H1 (cell line): ENCODE measurements at regions not wholly inside any gene's neighbourhood (a gene's known extent, or its start where the extent isn't known, plus 50 kb on each side); places are given as distances from the start of the nearest gene placed in this dataset.

Source experiments
- CTCF ChIA-PET: fragments of 300-600 bp; sonication (Branson Sonifier 250); formaldehyde crosslinking; loops from one replicate; lab custom pipeline; 2021; ENCODE audit not compliant: partially characterized antibody; lab: Charles Lee
- POLR2A ChIA-PET: fragments of 300-600 bp; sonication (Branson Sonifier 250); formaldehyde crosslinking; loops from one replicate; lab custom pipeline; 2021; ENCODE audit warnings: inconsistent platforms; ENCODE audit not compliant: partially characterized antibody; lab: Charles Lee
- DNase-seq, 2 experiments: peaks; one replicate each; pipeline versions ENCODE4 v3.0.0 to v3.0.0-alpha.2; 2010 to 2022; ENCODE audit warnings: low spot score in 2 of 2, low read depth in 1 of 2, mixed read lengths in 1 of 2
- FAIRE-seq: peaks from 2 replicates; lab custom pipeline; 2011; peaks lifted over from hg19 to GRCh38; lab: Jason Lieb, UNC
- H2AFZ ChIP-seq: 2 replicates; pipeline ENCODE4 v1.8.1; 2012; ENCODE audit warnings: low read length, inconsistent platforms
- H2AK5ac ChIP-seq: 2 replicates; pipeline ENCODE4 v1.6.1; 2013; ENCODE audit warnings: low read depth, low read length
- H2BK120ac ChIP-seq: replicated peaks from 2 replicates; pipeline ENCODE3; 2013; ENCODE audit warnings: low read depth, low read length, inconsistent platforms
- H2BK12ac ChIP-seq: 2 replicates; pipeline ENCODE4 v1.6.1; 2013; ENCODE audit warnings: low read depth, low read length
- H2BK15ac ChIP-seq: 2 replicates; pipeline ENCODE4 v1.6.1; 2013; ENCODE audit warnings: low read length
- H2BK20ac ChIP-seq: 2 replicates; pipeline ENCODE4 v1.6.1; 2013; ENCODE audit warnings: low read length
- H2BK5ac ChIP-seq: 2 replicates; pipeline ENCODE4 v1.6.1; 2013; ENCODE audit warnings: low read depth, low read length
- H3K14ac ChIP-seq: 2 replicates; pipeline ENCODE4 v1.6.1; 2013; ENCODE audit warnings: inconsistent platforms; ENCODE audit not compliant: insufficient read length
- H3K18ac ChIP-seq: 2 replicates; pipeline ENCODE4 v1.6.1; 2013; ENCODE audit warnings: low read length; ENCODE audit errors: extremely low read depth
- H3K23ac ChIP-seq: 2 replicates; pipeline ENCODE4 v1.6.1; 2013; ENCODE audit warnings: inconsistent platforms; ENCODE audit not compliant: insufficient read length
- H3K23me2 ChIP-seq: 2 replicates; pipeline ENCODE4 v1.6.1; 2013; ENCODE audit warnings: low read depth, low read length
- H3K27ac ChIP-seq: 2 replicates; pipeline ENCODE4 v1.6.1; 2011; ENCODE audit warnings: low read depth, low read length, inconsistent platforms
- H3K27me3 ChIP-seq, 4 experiments: replicated peaks in 1 of 4; 1 replicate in 1 of 4; 2 replicates in 3 of 4; pipeline versions ENCODE4 v1.6.1 to v1.8.1; 2011 to 2013; ENCODE audit warnings: low read length in 3 of 4, mild to moderate bottlenecking in 3 of 4, inconsistent platforms in 2 of 4, mixed read lengths in 2 of 4, moderate library complexity in 1 of 4; ENCODE audit not compliant: control insufficient read depth in 3 of 4, insufficient read depth in 3 of 4; ENCODE audit errors: extremely low read depth in 1 of 4
- H3K36me3 ChIP-seq, 4 experiments: 2 replicates each; pipeline versions ENCODE4 v1.6.1 to v1.8.1; 2011 to 2013; ENCODE audit warnings: mild to moderate bottlenecking in 4 of 4, low read length in 3 of 4, moderate library complexity in 2 of 4, control low read depth in 1 of 4, inconsistent platforms in 1 of 4; ENCODE audit not compliant: insufficient read depth in 4 of 4, control insufficient read depth in 2 of 4
- H3K4ac ChIP-seq: replicated peaks from 2 replicates; pipeline ENCODE3; 2013; ENCODE audit warnings: low read length, low read depth, mixed read lengths, inconsistent platforms; ENCODE audit not compliant: insufficient read length
- H3K4me1 ChIP-seq, 4 experiments: replicated peaks in 1 of 4; 1 replicate in 1 of 4; 2 replicates in 3 of 4; pipeline versions ENCODE4 v1.6.1 to v1.8.1; 2011 to 2013; ENCODE audit warnings: low read length in 3 of 4, inconsistent platforms in 2 of 4, mixed read lengths in 1 of 4; ENCODE audit not compliant: insufficient read depth in 4 of 4, control insufficient read depth in 3 of 4
- H3K4me2 ChIP-seq, 2 experiments: 2 replicates each; pipeline versions ENCODE4 v1.6.1 to v1.8.1; 2011 to 2013; ENCODE audit warnings: low read depth in 2 of 2, low read length in 2 of 2, control low read depth in 1 of 2, inconsistent platforms in 1 of 2, mild to moderate bottlenecking in 1 of 2; ENCODE audit not compliant: insufficient read depth in 1 of 2
- H3K4me3 ChIP-seq, 4 experiments: fragments of 200-600, 300-600 bp in 1 of 4; sonication (generic), shearing (Covaris generic), sonication (Bioruptor Twin) in 1 of 4; 2 replicates each; pipeline versions ENCODE4 v1.5.1 to v1.8.1; 2011 to 2016; ENCODE audit warnings: low read length in 4 of 4, low read depth in 3 of 4, control low read depth in 2 of 4, inconsistent platforms in 2 of 4, mild to moderate bottlenecking in 2 of 4, mixed read lengths in 1 of 4, moderate library complexity in 1 of 4; ENCODE audit not compliant: insufficient read depth in 2 of 4; ENCODE audit errors: extremely low read depth in 1 of 4
- H3K56ac ChIP-seq: replicated peaks from 2 replicates; pipeline ENCODE3; 2013; ENCODE audit warnings: low read depth, mild to moderate bottlenecking, mixed read lengths, low read length, inconsistent platforms; ENCODE audit not compliant: insufficient read length
- H3K79me1 ChIP-seq: 2 replicates; pipeline ENCODE4 v1.6.1; 2013; ENCODE audit warnings: low read depth, low read length, control low read depth
- H3K79me2 ChIP-seq, 2 experiments: 2 replicates each; pipeline versions ENCODE4 v1.6.1 to v1.8.1; 2012 to 2013; ENCODE audit warnings: low read length in 2 of 2, mild to moderate bottlenecking in 2 of 2, inconsistent platforms in 1 of 2; ENCODE audit not compliant: insufficient read depth in 2 of 2, control insufficient read depth in 1 of 2
- H3K9ac ChIP-seq, 4 experiments: replicated peaks in 1 of 4; 1 replicate in 1 of 4; 2 replicates in 3 of 4; pipeline versions ENCODE4 v1.6.1 to v1.8.1; 2011 to 2013; ENCODE audit warnings: low read depth in 3 of 4, low read length in 3 of 4, control low read depth in 2 of 4, mild to moderate bottlenecking in 2 of 4, moderate library complexity in 2 of 4, inconsistent platforms in 1 of 4; ENCODE audit errors: extremely low read depth in 1 of 4
- H3K9me3 ChIP-seq, 2 experiments: 2 replicates each; pipeline versions ENCODE4 v1.6.1 to v1.8.1; 2012 to 2013; ENCODE audit warnings: mild to moderate bottlenecking in 2 of 2, moderate library complexity in 2 of 2, control low read depth in 1 of 2, inconsistent platforms in 1 of 2, low read depth in 1 of 2, low read length in 1 of 2, mixed read lengths in 1 of 2; ENCODE audit not compliant: insufficient read depth in 2 of 2
- H4K20me1 ChIP-seq, 2 experiments: replicated peaks in 1 of 2; 2 replicates each; pipeline versions ENCODE3 to v1.8.1; 2011 to 2013; ENCODE audit warnings: inconsistent platforms in 2 of 2, low read length in 2 of 2, mild to moderate bottlenecking in 1 of 2; ENCODE audit not compliant: insufficient read depth in 2 of 2, control insufficient read depth in 1 of 2
- H4K5ac ChIP-seq: 2 replicates; pipeline ENCODE4 v1.6.1; 2013; ENCODE audit warnings: low read length, low read depth, mixed read lengths, inconsistent platforms; ENCODE audit not compliant: insufficient read length
- H4K8ac ChIP-seq: 2 replicates; pipeline ENCODE4 v1.8.0; 2013; ENCODE audit warnings: mild to moderate bottlenecking, moderate library complexity, low read length, inconsistent platforms; ENCODE audit not compliant: insufficient read depth; ENCODE audit errors: extremely low read depth
- H4K91ac ChIP-seq: replicated peaks from 2 replicates; pipeline ENCODE3; 2013; ENCODE audit warnings: low read length, mixed read lengths, inconsistent platforms; ENCODE audit not compliant: insufficient read length
- BACH1 ChIP-seq: IDR thresholded peaks from 2 replicates; pipeline ENCODE4 v1.6.1; 2012; ENCODE audit warnings: low read length, improper control_type of control experiment
- BRCA1 ChIP-seq: IDR thresholded peaks from 2 replicates; pipeline ENCODE4 v1.6.1; 2012; ENCODE audit warnings: low read depth, low read length, improper control_type of control experiment
- CHD2 ChIP-seq: IDR thresholded peaks from 2 replicates; pipeline ENCODE4 v1.6.1; 2012; ENCODE audit warnings: low read length, improper control_type of control experiment
- CREB1 ChIP-seq: IDR thresholded peaks from 2 replicates; pipeline ENCODE4 v1.6.1; 2012; ENCODE audit warnings: inconsistent platforms
- FOSL1 ChIP-seq: IDR thresholded peaks from 2 replicates; pipeline ENCODE4 v1.6.1; 2011; ENCODE audit warnings: mild to moderate bottlenecking, low read depth, low read length, moderate library complexity; ENCODE audit not compliant: insufficient read depth
- GABPA ChIP-seq: IDR thresholded peaks from 2 replicates; pipeline ENCODE4 v1.6.1; 2011; ENCODE audit warnings: mild to moderate bottlenecking, low read length, moderate library complexity, borderline replicate concordance; ENCODE audit not compliant: insufficient read depth
- KDM5A ChIP-seq: fragments of 200-600 bp; IDR thresholded peaks from 2 replicates; pipeline ENCODE4 v1.7.1; 2012; ENCODE audit warnings: mild to moderate bottlenecking, low read length, inconsistent platforms, mixed read lengths
- RAD21 ChIP-seq, 2 experiments: IDR thresholded peaks in 1 of 2; conservative IDR thresholded peaks in 1 of 2; 2 replicates each; pipeline ENCODE4 v1.6.1; 2011; ENCODE audit warnings: low read depth in 2 of 2, low read length in 2 of 2, improper control_type of control experiment in 1 of 2, inconsistent platforms in 1 of 2, mild to moderate bottlenecking in 1 of 2, moderate library complexity in 1 of 2
- RNF2 ChIP-seq: fragments of 200-900, 300-1000 bp; sonication (generic); IDR thresholded peaks from 2 replicates; pipeline ENCODE4 v1.7.1; 2016; ENCODE audit warnings: borderline replicate concordance, low read depth, mild to moderate bottlenecking, antibody characterized with exemption, low read length; ENCODE audit not compliant: poor library complexity, severe bottlenecking; ENCODE audit errors: missing control alignments
- SIX5 ChIP-seq: IDR thresholded peaks from 2 replicates; pipeline ENCODE4 v1.6.1; 2011; ENCODE audit warnings: mild to moderate bottlenecking, low read depth, low read length
- SP1 ChIP-seq: IDR thresholded peaks from 2 replicates; pipeline ENCODE4 v1.6.1; 2011; ENCODE audit warnings: low read depth, low read length
- WGBS, 2 experiments: shearing (Covaris generic) in 1 of 2; methylation state at CpG; one replicate each; pipeline versions ENCODE4 v1.1.6 to v1.1.7; 2013 to 2015; ENCODE audit warnings: low lambda C conversion rate in 2 of 2, mixed read lengths in 2 of 2, inconsistent platforms in 1 of 2, low coverage in 1 of 2, missing lambda C conversion rate in 1 of 2; ENCODE audit not compliant: insufficient replicate concordance in 2 of 2, insufficient coverage in 1 of 2, insufficient read length in 1 of 2; ENCODE audit errors: extremely low coverage in 1 of 2, missing lambda C conversion rate in 1 of 2; 5-methylcytosine and 5-hydroxymethylcytosine counted together
- TF ChIP-seq, protein P1 (sequence below), 3 experiments: IDR thresholded peaks; 1 replicate in 2 of 3; 2 replicates in 1 of 3; pipeline versions ENCODE4 v1.5.1 to v1.6.1; 2011; ENCODE audit warnings: low read length in 3 of 3, mild to moderate bottlenecking in 3 of 3, inconsistent platforms in 2 of 3, low read depth in 1 of 3, moderate library complexity in 1 of 3; ENCODE audit not compliant: insufficient read depth in 1 of 3; ENCODE audit errors: control extremely low read depth in 1 of 3

DNA sequence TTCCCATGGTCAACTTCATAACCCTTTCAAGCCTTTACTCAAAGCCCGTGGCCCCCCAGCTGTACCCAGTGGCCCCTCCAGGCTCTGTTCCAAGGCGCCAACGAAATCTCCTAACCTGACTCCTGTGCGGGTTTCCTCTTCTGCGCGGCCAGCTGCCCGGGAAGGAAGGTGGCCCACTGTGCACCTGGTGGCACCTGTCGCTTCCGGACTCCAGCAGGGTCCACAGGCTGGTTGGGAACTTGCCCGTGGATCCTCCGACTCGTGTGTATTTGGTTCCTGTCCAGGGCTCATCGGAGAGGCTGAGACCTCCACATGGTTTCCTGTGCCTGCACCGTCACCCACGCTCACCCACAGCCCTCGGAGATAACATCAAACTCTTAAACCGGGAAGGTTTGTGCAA is 335.4 kb downstream of the BRD1 start:
- peaks cover 0 to 11% (median 5%) of the 10 kb centered on the region in 4 experiments; a peak in 5 of 7 replicates for H3K4me1 ChIP-seq
- no peak overlapping the region for H3K9ac ChIP-seq
- no peaks in the 10 kb centered on the region for H3K9me3 ChIP-seq
- no peak for DNase-seq
- no peak overlapping the region for H3K27ac ChIP-seq
- no peak overlapping the region for H4K5ac ChIP-seq
- FAIRE-seq: no peak
- no peak overlapping the region for H2AFZ ChIP-seq
- H2BK15ac ChIP-seq: no peak overlapping the region
- no peak overlapping the region for H3K4ac ChIP-seq
- H2BK5ac ChIP-seq: no peak overlapping the region
- H2BK12ac ChIP-seq: no peak overlapping the region
- no peak overlapping the region for H2BK20ac ChIP-seq
- H3K79me2 ChIP-seq: no peaks in the 10 kb centered on the region; a peak in 1 of 4 replicates
- no peak overlapping the region for H3K18ac ChIP-seq
- 93% methylated on average over 16 of the region's 17 CpGs; no CpG with 5 or more reads in 1 of the 2 experiments for WGBS, 2 experiments
- H3K27me3 ChIP-seq: no peaks in the 10 kb centered on the region
- H2BK120ac ChIP-seq: no peak overlapping the region
- H4K8ac ChIP-seq: no peak overlapping the region
- no peaks in the 10 kb centered on the region for H3K36me3 ChIP-seq
- H3K79me1 ChIP-seq: no peaks in the 10 kb centered on the region
- H3K4me3 ChIP-seq: no peak overlapping the region
- ChIA-PET CTCF (interaction anchor here (1.8 kb wide), 1 partner anchor 57 kb away, joined by 6 read pairs; no protein-coding TSS in a partner anchor), POLR2A (no interaction called here)
- no peak overlapping the region for H3K56ac ChIP-seq
- no peak overlapping the region for H3K14ac ChIP-seq
- H4K20me1 ChIP-seq: no peaks in the 10 kb centered on the region
- H3K23me2 ChIP-seq: no peaks in the 10 kb centered on the region
- no peak overlapping the region for H3K4me2 ChIP-seq
- H3K23ac ChIP-seq: no peak overlapping the region
- H2AK5ac ChIP-seq: no peak overlapping the region
- H4K91ac ChIP-seq: no peak overlapping the region
- TF ChIP-seq KDM5A: no peak
- no peak for TF ChIP-seq RAD21 (IDR thresholded peaks at IDR 0.05 in 1 of 2, conservative IDR thresholded peaks at IDR 0.05 in 1 of 2; ENCODE audit: low read depth in 2 of 2, low read length in 2 of 2)
- TF ChIP-seq CHD2: no peak
- TF ChIP-seq, protein P1, sequence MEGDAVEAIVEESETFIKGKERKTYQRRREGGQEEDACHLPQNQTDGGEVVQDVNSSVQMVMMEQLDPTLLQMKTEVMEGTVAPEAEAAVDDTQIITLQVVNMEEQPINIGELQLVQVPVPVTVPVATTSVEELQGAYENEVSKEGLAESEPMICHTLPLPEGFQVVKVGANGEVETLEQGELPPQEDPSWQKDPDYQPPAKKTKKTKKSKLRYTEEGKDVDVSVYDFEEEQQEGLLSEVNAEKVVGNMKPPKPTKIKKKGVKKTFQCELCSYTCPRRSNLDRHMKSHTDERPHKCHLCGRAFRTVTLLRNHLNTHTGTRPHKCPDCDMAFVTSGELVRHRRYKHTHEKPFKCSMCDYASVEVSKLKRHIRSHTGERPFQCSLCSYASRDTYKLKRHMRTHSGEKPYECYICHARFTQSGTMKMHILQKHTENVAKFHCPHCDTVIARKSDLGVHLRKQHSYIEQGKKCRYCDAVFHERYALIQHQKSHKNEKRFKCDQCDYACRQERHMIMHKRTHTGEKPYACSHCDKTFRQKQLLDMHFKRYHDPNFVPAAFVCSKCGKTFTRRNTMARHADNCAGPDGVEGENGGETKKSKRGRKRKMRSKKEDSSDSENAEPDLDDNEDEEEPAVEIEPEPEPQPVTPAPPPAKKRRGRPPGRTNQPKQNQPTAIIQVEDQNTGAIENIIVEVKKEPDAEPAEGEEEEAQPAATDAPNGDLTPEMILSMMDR (IDR thresholded peaks at IDR 0.05; ENCODE audit: control extremely low read depth in 1 of 3, insufficient read depth in 1 of 3, low read depth in 1 of 3, low read length in 3 of 3): no peak
- TF ChIP-seq RNF2: no peak
- no peak for TF ChIP-seq SIX5
- TF ChIP-seq BRCA1: no peak
- no peak for TF ChIP-seq GABPA
- TF ChIP-seq BACH1: no peak
- no peak for TF ChIP-seq CREB1
- TF ChIP-seq SP1: no peak
- no peak for TF ChIP-seq FOSL1
